NT2/D1 (cell line): ENCODE measurements at regions not wholly inside any gene's neighbourhood (a gene's known extent, or its start where the extent isn't known, plus 50 kb on each side); places are given as distances from the start of the nearest gene placed in this dataset.

ENCODE experiments used
- SUZ12 ChIP-seq: IDR thresholded peaks from 2 replicates; pipeline ENCODE4 v1.6.1; 2011; ENCODE audit not compliant: insufficient read length, insufficient read depth; ENCODE audit errors: extremely low read depth
- YY1 ChIP-seq: IDR thresholded peaks from 2 replicates; pipeline ENCODE4 v1.6.1; 2011; ENCODE audit not compliant: insufficient read length, insufficient read depth
- ZNF274 ChIP-seq: IDR thresholded peaks from 2 replicates; pipeline ENCODE4 v1.6.1; 2011; ENCODE audit warnings: mild to moderate bottlenecking, low read depth, low read length

DNA sequence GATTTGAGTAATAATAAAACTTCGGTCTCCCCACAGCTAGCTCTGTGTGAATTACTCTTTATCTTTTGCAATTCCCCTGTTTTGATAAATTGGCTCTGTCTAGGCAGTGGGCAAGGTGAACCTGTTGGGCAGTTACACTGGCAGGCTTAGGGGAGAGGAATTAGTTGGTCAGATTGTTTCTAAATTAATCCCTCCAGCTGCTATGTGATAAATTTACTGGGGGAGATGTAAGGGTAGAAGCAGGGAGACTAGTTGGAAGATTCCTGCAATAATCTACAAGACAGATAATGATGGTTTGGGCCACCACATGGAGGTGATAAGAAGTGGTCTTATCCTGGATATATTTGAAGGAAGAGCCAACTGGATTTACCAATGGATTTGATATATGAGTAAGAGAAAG is 118.5 kb upstream of the TACR1 start:
- TF ChIP-seq ZNF274 (no peak), YY1 (no peak), SUZ12 (no peak)
